ENCODE measurements at regions not wholly inside any gene's neighbourhood (a gene's known extent, or its start where the extent isn't known, plus 50 kb on each side); places are given as distances from the start of the nearest gene placed in this dataset.

GRCh38 chr7:88460650-88461049 is 154.0 kb upstream of the STEAP4 start:
- no peaks in the 10 kb centered on the region for H3K36me3 ChIP-seq (ENCODE audit: insufficient read depth, low read length, poor library complexity, severe bottlenecking)
- H3K4me3 ChIP-seq (ENCODE audit: low read depth, low read length, poor library complexity, severe bottlenecking) = no peak overlapping the region
- H3K27me3 ChIP-seq (replicated peaks; ENCODE audit: insufficient read depth, low read depth, low read length, poor library complexity) = no peaks in the 10 kb centered on the region
- no peak overlapping the region for H3K27ac ChIP-seq (ENCODE audit: low read depth, low read length, poor library complexity, severe bottlenecking)
- no TSS peak for BruUV-seq (replicated peaks)
- CTCF ChIA-PET = no interaction called here
- peaks cover 3% of the 10 kb centered on the region for H3K4me1 ChIP-seq (ENCODE audit: insufficient read depth, low read length, poor library complexity, severe bottlenecking)
- no peaks in the 10 kb centered on the region for H3K9me3 ChIP-seq (ENCODE audit: low read depth, low read length, poor library complexity, severe bottlenecking)
- no peak for TF ChIP-seq CTCF (conservative IDR thresholded peaks at IDR 0.05; ENCODE audit: low read depth, low read length)
- TF ChIP-seq EZH2 (IDR thresholded peaks at IDR 0.05; ENCODE audit: borderline replicate concordance, low read depth, low read length, poor library complexity, severe bottlenecking) = no peak
- intact Hi-C loops (cut with micrococcal nuclease; ENCODE audit: unreplicated experiment) = no loop called here
- no peak for DNase-seq (ENCODE audit: low spot score)
- POLR2A ChIA-PET (ENCODE audit: low non-redundant PET) = no interaction called here

DNA sequence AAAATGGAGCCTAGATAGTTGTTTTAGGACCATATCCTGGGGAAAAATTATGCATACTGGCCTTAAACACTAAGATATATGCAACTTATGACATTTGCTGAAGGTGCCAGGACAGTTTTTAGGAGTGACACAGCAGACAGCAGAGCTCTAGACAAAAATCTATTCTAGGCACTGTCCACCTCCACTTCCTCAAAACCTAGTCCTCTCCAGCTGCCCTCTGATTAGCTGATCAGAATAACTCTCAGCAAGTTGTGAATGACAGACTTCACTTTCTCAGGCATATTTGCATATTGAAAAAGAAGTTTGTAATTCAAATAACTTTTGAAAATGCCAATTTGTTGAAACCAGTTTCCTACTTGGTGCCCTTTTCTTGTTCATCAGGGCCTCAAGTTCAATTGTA is 152.3 kb upstream of the STEAP4 start:
- Histone ChIP-seq H3K27ac (ENCODE audit: low read depth, low read length, poor library complexity, severe bottlenecking) (no peak overlapping the region), H3K36me3 (ENCODE audit: insufficient read depth, low read length, poor library complexity, severe bottlenecking) (no peaks in the 10 kb centered on the region), H3K4me3 (ENCODE audit: low read depth, low read length, poor library complexity, severe bottlenecking) (no peak overlapping the region), H3K4me1 (ENCODE audit: insufficient read depth, low read length, poor library complexity, severe bottlenecking) (peaks cover 3% of the 10 kb centered on the region), H3K9me3 (ENCODE audit: low read depth, low read length, poor library complexity, severe bottlenecking) (no peaks in the 10 kb centered on the region), H3K27me3 (replicated peaks; ENCODE audit: insufficient read depth, low read depth, low read length, poor library complexity) (no peaks in the 10 kb centered on the region)
- ChIA-PET POLR2A (ENCODE audit: low non-redundant PET) (no interaction called here), CTCF (no interaction called here)
- no peak for TF ChIP-seq CTCF (conservative IDR thresholded peaks at IDR 0.05; ENCODE audit: low read depth, low read length)
- TF ChIP-seq EZH2 (IDR thresholded peaks at IDR 0.05; ENCODE audit: borderline replicate concordance, low read depth, low read length, poor library complexity, severe bottlenecking) = no peak
- no TSS peak for BruUV-seq (replicated peaks)
- intact Hi-C loops (cut with micrococcal nuclease; ENCODE audit: unreplicated experiment) = no loop called here
- DNase-seq (ENCODE audit: low spot score) = no peak

GRCh38 chr7:88458279-88458678 is 151.6 kb upstream of the STEAP4 start:
- Histone ChIP-seq H3K4me3 (ENCODE audit: low read depth, low read length, poor library complexity, severe bottlenecking) (no peak overlapping the region), H3K4me1 (ENCODE audit: insufficient read depth, low read length, poor library complexity, severe bottlenecking) (peaks cover 3% of the 10 kb centered on the region), H3K9me3 (ENCODE audit: low read depth, low read length, poor library complexity, severe bottlenecking) (no peaks in the 10 kb centered on the region), H3K27ac (ENCODE audit: low read depth, low read length, poor library complexity, severe bottlenecking) (no peak overlapping the region), H3K36me3 (ENCODE audit: insufficient read depth, low read length, poor library complexity, severe bottlenecking) (no peaks in the 10 kb centered on the region), H3K27me3 (replicated peaks; ENCODE audit: insufficient read depth, low read depth, low read length, poor library complexity) (no peaks in the 10 kb centered on the region)
- ChIA-PET POLR2A (ENCODE audit: low non-redundant PET) (interaction anchor here (0.6 kb wide), 1 partner anchor 1110 kb away, joined by 3 read pairs; no protein-coding TSS in a partner anchor), CTCF (no interaction called here)
- BruUV-seq (replicated peaks) = no TSS peak
- intact Hi-C loops (cut with micrococcal nuclease; ENCODE audit: unreplicated experiment) = no loop called here
- DNase-seq (ENCODE audit: low spot score) = peak; percentile 14
- no peak for TF ChIP-seq CTCF (conservative IDR thresholded peaks at IDR 0.05; ENCODE audit: low read depth, low read length)
- TF ChIP-seq EZH2 (IDR thresholded peaks at IDR 0.05; ENCODE audit: borderline replicate concordance, low read depth, low read length, poor library complexity, severe bottlenecking) = no peak

Data from A673 (cell line).